Fibroblast of mammary gland (primary cell): ENCODE measurements at regions not wholly inside any gene's neighbourhood (a gene's known extent, or its start where the extent isn't known, plus 50 kb on each side); places are given as distances from the start of the nearest gene placed in this dataset.

ENCODE experiments used
- DNase-seq: peaks from one replicate; pipeline ENCODE4 v3.0.0-alpha.2; 2010; ENCODE audit warnings: low read depth
- H3K4me3 ChIP-seq: 2 replicates; pipeline ENCODE4 v1.5.1; 2011; ENCODE audit warnings: low read depth, mild to moderate bottlenecking, low read length, moderate library complexity; ENCODE audit not compliant: control insufficient read depth
- TF ChIP-seq, protein P1 (sequence below): conservative IDR thresholded peaks from 2 replicates; pipeline ENCODE4 v1.5.1; 2011; ENCODE audit warnings: low read depth, low read length, inconsistent platforms; ENCODE audit not compliant: control insufficient read depth, insufficient read depth

- H3K4me3 ChIP-seq, result no peak overlapping the region
- DNase-seq, result no peak
- TF ChIP-seq, protein P1, sequence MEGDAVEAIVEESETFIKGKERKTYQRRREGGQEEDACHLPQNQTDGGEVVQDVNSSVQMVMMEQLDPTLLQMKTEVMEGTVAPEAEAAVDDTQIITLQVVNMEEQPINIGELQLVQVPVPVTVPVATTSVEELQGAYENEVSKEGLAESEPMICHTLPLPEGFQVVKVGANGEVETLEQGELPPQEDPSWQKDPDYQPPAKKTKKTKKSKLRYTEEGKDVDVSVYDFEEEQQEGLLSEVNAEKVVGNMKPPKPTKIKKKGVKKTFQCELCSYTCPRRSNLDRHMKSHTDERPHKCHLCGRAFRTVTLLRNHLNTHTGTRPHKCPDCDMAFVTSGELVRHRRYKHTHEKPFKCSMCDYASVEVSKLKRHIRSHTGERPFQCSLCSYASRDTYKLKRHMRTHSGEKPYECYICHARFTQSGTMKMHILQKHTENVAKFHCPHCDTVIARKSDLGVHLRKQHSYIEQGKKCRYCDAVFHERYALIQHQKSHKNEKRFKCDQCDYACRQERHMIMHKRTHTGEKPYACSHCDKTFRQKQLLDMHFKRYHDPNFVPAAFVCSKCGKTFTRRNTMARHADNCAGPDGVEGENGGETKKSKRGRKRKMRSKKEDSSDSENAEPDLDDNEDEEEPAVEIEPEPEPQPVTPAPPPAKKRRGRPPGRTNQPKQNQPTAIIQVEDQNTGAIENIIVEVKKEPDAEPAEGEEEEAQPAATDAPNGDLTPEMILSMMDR, result no peak
These were observed 62.0 kb downstream of the SKIDA1 start for GRCh38 chr10:21463436-21463835.

GRCh38 chr10:21458126-21458871 is 67.2 kb downstream of the SKIDA1 start:
- TF ChIP-seq, protein P1, result no peak
- H3K4me3 ChIP-seq, result no peak overlapping the region
- DNase-seq, result peak; percentile 8

DNA sequence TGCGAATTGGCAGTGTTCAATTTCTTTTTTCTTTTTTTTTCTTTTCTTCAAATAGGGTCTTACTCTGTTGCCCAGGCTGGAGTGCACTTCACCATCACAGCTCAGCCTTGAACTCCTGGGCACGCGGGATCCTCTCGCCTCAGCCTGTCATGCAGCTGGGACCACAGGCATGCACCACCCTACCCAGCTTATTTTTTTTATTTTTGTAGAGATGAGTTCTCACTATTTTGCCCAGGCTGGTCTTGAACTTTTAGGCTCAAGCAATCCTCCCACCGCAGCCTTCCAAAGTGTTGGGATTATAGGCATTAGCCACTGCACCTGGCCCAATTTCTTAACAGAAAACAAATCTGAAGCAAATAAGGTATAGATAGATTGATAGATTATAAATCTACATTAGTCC is 69.3 kb downstream of the SKIDA1 start:
- no peak for DNase-seq
- TF ChIP-seq, protein P1, result no peak

DNA sequence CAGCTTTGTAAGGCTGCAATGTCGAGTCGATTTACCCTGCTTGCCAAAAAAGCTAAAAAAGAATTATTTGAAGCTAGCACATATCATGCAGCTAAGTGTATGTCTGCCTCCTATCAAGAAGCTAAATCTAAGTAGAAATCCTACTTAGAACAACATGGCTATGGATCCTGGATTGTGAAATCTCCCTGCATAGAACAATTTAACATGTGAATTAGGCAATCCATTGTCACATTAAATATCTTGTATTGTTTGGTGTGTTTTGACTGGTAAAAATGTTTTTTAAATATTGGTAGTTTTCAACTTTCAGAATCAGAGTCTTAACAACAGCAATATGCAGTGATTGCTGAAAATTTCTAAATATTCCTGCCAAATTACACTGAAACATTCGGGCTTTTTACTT is 73.3 kb downstream of the SKIDA1 start:
- TF ChIP-seq, protein P1, result no peak
- DNase-seq, result peak; percentile 24
- no peak overlapping the region for H3K4me3 ChIP-seq

More for the DNA sequence above, 69.3 kb downstream of the SKIDA1 start:
- no peak overlapping the region for H3K4me3 ChIP-seq

DNA sequence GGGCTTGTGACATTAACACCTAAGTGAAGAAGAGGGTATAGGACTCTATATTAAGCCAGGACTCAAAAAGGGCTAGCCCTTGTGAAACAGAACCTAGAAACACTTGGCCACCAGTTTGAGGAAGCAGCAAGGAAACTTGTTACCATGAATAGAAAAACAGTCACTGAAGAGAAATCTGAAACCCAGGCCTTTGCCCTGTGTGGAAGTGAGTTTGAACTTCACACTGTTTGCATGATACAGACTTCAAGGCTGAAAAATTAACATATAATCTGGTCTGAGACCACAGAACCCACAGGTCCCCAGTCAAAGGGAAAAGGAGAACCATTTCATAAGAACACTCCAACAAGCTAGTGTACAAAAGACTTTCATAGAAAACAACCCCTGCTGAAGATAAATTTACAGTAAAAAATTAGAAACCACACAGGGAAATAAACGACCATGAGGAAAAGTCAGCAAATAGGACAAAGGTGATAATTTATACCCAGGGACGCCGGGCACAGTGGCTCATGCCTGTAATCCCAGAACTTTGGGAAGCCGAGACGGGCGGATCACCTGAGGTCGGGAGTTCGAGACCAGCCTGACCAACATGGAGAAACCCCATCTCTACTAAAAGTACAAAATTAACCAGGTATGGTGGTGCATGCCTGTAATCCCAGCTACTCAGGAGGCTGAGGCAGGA is 76.1 kb downstream of the SKIDA1 start:
- no peak overlapping the region for H3K4me3 ChIP-seq
- TF ChIP-seq, protein P1, result no peak
- no peak for DNase-seq

- H3K4me3 ChIP-seq, result no peak overlapping the region
- no peak for DNase-seq
- TF ChIP-seq, protein P1, result no peak
These were observed 80.3 kb downstream of the SKIDA1 start for GRCh38 chr10:21445163-21445562.
